SJSA1 (cell line): ENCODE measurements at regions not wholly inside any gene's neighbourhood (a gene's known extent, or its start where the extent isn't known, plus 50 kb on each side); places are given as distances from the start of the nearest gene placed in this dataset.
A peak's percentile ranks its signal among the peaks of the same experiment; 100 is the strongest.

ENCODE experiments used
- DNase-seq, 2 experiments: peaks; one replicate each; pipeline ENCODE4 v3.0.0-alpha.2; 2015 to 2020; ENCODE audit warnings: low spot score in 2 of 2, low read depth in 1 of 2
- H3K27ac ChIP-seq: fragments of 250-450 bp; sonication (Bioruptor Pico); 2 replicates; pipeline ENCODE4 v1.5.1; 2020; ENCODE audit warnings: mild to moderate bottlenecking, moderate library complexity
- H3K27me3 ChIP-seq: fragments of 250-450 bp; sonication (Bioruptor Pico); replicated peaks from 2 replicates; pipeline ENCODE4 v1.5.1; 2020; ENCODE audit warnings: mild to moderate bottlenecking, moderate library complexity
- H3K36me3 ChIP-seq: fragments of 250-450 bp; sonication (Bioruptor Pico); 2 replicates; pipeline ENCODE4 v1.5.1; 2020; ENCODE audit warnings: mild to moderate bottlenecking
- H3K4me1 ChIP-seq: fragments of 250-450 bp; sonication (Bioruptor Pico); replicated peaks from 2 replicates; pipeline ENCODE4 v1.6.1; 2021; ENCODE audit warnings: mild to moderate bottlenecking
- H3K4me3 ChIP-seq: fragments of 250-450 bp; sonication (Bioruptor Pico); 2 replicates; pipeline ENCODE4 v1.5.1; 2020; ENCODE audit warnings: mild to moderate bottlenecking
- H3K9me3 ChIP-seq: fragments of 250-450 bp; sonication (Bioruptor Pico); replicated peaks from 2 replicates; pipeline ENCODE4 v1.5.1; 2020; ENCODE audit warnings: mild to moderate bottlenecking

DNA sequence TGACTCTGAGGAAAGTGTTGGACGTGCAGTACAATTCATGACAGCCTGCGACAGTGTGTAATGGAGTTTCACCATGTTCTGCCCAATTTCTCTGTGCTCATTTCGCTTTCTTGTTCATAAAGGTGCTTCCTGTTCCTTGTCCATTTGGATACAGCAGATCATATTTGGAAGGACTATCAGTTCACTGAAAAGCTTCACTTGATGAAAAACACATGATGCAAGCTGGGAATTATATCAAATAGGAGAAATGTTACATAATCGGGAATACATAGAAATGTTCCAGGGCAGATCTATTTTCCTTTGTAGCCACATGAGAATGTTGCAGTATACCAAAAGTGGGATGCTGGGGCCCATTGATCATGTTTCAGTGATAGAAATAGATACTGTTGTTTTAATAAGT, 266.3 kb upstream of the SLC14A2 start:
- Histone ChIP-seq H3K9me3 (no peaks in the 10 kb centered on the region), H3K27ac (no peak overlapping the region), H3K36me3 (no peaks in the 10 kb centered on the region), H3K27me3 (no peaks in the 10 kb centered on the region), H3K4me3 (no peak overlapping the region), H3K4me1 (no peaks in the 10 kb centered on the region)
- DNase-seq = no peak

DNA sequence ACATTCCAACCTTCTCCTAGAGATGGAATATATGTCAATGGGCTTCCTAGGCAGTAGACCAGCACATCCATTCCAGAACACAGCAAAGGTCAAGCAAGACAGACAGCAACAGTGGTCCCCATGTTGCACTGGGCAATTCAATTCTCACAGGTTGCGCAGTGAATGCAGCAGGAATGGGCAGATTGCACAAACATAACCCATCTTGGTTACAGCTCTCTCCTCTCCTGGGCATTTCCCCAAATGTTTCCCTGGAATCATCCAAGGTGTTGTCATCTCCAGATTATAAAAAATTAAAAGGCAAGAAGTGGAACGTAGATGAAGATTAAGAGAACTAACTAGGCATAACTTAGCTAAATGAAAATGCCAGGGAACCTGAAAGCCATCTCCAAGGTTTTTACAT, 265.8 kb upstream of the SLC14A2 start:
- H3K27me3 ChIP-seq = no peaks in the 10 kb centered on the region
- no peak overlapping the region for H3K27ac ChIP-seq
- no peaks in the 10 kb centered on the region for H3K9me3 ChIP-seq
- no peak overlapping the region for H3K4me3 ChIP-seq
- no peaks in the 10 kb centered on the region for H3K36me3 ChIP-seq
- no peak for DNase-seq
- H3K4me1 ChIP-seq = no peaks in the 10 kb centered on the region

DNA sequence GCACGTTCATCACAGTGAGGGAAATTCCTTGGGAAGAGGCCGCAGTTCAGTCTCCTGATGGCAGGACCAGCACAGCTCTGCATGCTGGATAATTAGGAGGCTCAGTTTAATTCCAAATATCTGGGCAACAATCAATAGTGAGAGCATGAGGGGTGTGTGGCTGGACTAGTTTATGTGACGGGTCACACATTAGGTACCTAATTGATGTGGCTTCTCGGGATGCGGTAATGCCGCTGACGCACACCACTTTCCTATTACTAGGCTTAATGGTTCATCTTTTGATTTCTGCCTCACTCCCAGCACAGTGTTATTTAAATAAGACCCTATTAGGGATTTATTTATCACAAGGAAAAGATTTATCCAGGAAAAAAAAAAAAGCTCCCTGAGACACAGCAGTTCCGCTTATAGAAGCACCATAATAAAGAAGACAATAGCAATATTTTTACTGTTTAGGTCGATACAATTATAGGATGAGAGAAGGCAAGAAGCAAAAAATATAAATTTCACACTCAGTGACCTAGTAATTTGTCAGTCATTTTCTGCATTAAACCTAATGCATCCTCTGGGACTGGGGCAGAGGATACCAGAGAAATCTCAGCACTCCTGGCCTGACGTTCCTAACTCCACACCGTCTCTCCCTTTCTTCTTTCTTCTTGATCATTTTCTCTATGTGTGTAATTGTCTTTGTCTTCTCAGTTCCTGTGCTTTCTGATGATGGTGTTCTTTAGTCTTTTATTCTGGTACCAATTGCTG, 264.7 kb upstream of the SLC14A2 start:
- Histone ChIP-seq H3K27me3 (no peaks in the 10 kb centered on the region), H3K27ac (no peak overlapping the region), H3K4me1 (no peaks in the 10 kb centered on the region), H3K9me3 (no peaks in the 10 kb centered on the region), H3K4me3 (no peak overlapping the region), H3K36me3 (no peaks in the 10 kb centered on the region)
- DNase-seq = no peak

DNA sequence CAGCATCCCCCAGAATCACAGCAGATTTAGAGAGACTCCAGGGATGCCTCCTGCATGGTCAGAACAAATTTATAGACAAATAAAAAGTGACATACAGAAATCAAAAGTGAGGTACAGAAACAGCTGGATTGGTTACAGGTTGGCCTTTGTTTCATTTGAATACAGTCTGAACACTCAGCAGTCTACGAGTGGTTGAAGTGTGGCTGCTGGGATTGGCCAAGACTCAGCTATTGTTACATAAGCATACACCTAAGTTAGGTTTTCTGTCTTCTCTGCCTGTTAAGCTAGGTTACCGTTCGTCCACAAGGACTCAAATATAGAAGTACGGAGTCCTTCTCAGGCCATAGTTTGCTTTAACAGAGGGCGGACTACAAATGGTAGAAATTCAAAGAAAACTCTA, 262.4 kb upstream of the SLC14A2 start:
- Histone ChIP-seq H3K4me1 (no peaks in the 10 kb centered on the region), H3K27ac (no peak overlapping the region), H3K27me3 (no peaks in the 10 kb centered on the region), H3K4me3 (no peak overlapping the region), H3K9me3 (no peaks in the 10 kb centered on the region), H3K36me3 (no peaks in the 10 kb centered on the region)
- DNase-seq = no peak

DNA sequence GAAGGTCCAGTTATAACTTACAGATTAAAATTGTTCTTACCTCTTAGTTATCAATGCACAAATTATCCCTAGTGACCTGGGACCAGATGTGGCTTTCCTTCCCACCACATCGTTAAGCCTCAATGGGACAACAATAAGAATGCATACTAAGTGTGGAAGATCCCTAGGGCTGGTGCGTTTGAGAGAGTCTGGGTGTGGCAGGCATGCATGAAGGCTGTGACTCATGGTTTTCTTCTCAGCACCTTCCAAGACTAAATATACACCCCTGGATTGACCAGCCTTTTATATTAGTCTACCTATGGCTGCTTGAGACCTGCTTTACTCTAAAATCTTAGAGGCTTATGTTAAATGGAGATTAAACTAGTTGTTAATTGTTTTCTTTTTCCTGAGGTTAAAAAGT, 261.7 kb upstream of the SLC14A2 start:
- Histone ChIP-seq H3K36me3 (no peaks in the 10 kb centered on the region), H3K4me3 (no peak overlapping the region), H3K9me3 (no peaks in the 10 kb centered on the region), H3K4me1 (no peaks in the 10 kb centered on the region), H3K27ac (no peak overlapping the region), H3K27me3 (no peaks in the 10 kb centered on the region)
- no peak for DNase-seq

DNA sequence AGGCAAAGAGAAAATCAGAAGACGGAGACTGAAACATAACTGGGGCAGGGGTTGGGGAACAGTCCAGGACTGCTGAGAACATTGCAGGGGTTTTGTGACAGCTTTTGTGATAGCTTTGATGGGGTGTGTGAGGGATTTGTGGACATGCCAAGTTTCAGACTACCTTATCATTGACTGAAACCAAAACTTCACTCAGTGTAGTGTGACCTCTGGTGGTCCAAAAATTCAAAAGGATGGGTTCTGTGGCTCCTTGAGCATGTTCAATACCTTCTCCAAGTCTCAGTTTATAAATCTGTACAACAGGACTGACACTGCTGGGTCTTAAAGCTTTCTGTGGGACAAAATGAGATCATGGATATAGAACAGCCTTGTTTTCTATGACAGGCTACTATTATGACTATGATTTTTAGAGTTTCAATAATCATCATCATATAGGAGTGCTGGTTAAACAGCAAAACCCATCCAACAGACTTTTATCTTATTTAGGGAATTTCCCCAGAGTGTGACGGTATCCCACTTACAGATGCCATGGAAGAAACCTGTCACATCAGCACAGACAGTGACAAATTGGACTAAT, 259.2 kb upstream of the SLC14A2 start:
- Histone ChIP-seq H3K27me3 (no peaks in the 10 kb centered on the region), H3K4me1 (no peaks in the 10 kb centered on the region), H3K4me3 (no peak overlapping the region), H3K27ac (no peak overlapping the region), H3K9me3 (no peaks in the 10 kb centered on the region), H3K36me3 (no peaks in the 10 kb centered on the region)
- no peak for DNase-seq

DNA sequence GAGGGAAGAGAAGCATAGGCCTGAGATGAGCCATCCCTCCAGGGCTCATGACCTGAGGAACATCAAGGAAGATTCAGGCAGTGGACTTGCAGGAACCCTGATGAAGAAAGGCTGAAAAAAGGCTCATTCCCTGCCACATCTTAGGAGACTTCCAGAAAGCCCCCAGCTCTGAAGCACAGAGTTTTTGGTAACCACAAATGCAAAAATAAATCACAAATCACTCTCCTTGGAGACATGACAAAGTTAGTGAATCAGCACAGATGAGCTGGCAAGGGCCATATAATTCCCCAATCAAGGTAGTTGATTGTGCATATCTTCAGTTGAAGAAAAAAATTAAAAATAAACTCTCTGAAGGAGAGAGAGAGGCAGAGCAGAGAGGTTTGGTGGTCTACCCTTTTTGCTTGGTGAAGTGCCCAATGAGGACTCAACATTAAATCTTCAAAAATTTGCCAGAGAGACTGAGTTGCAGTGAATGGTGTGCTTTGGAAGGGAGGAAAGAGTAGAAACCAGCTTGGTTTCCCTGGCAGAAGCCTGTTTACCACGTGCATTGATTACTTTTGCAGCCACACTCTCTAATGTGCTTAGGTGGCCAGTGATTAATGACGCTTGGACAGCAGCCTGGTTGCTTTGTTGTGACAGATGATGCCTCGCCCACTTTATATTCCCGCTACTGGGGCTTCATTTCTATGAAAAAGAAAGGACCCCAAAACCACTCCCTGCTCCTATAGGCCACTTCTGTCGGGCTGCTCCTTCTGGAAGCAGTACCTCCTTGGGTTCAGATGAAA, 257.4 kb upstream of the SLC14A2 start:
- H3K27ac ChIP-seq = no peak overlapping the region
- DNase-seq = no peak
- H3K4me3 ChIP-seq = no peak overlapping the region
- H3K9me3 ChIP-seq = no peaks in the 10 kb centered on the region
- H3K36me3 ChIP-seq = no peaks in the 10 kb centered on the region
- no peaks in the 10 kb centered on the region for H3K4me1 ChIP-seq
- H3K27me3 ChIP-seq = no peaks in the 10 kb centered on the region

DNA sequence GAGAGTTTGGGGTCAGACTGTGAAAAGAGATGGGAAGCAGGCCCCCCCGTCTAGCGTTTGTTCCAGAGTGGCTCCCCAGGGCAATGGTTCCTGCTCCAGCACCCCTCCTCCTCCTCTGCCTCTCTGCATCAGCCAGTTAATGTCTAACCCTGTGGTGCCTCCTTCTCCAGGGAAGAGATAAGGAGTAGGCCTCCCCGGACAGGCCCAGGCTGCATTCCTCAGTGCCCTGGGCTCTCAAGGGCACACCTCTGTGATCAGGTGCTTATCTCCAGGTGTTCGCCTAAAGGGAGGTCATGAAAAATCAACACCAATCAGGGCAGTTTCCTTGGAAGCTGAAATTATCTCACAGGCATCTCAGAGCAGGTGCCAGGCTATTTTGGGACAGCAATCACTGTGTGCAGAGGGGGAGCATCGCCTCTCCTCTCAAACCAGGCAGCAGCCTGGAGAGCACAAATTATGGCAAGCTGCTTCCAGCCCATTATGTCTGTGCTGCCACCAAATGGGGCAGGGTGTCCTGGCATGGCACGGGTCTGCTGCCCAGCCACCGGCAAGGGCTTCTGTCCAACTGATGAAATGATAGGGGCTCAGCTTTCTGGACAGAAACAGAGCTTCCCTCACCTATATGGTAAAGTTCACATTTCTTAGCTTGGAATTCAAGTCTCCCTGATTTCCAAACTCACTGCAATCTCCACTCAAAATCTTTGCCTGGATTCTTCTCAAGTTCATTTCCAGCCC, 255.8 kb upstream of the SLC14A2 start:
- Histone ChIP-seq H3K4me3 (no peak overlapping the region), H3K4me1 (no peaks in the 10 kb centered on the region), H3K36me3 (no peaks in the 10 kb centered on the region), H3K27ac (no peak overlapping the region), H3K27me3 (no peaks in the 10 kb centered on the region), H3K9me3 (no peaks in the 10 kb centered on the region)
- no peak for DNase-seq

DNA sequence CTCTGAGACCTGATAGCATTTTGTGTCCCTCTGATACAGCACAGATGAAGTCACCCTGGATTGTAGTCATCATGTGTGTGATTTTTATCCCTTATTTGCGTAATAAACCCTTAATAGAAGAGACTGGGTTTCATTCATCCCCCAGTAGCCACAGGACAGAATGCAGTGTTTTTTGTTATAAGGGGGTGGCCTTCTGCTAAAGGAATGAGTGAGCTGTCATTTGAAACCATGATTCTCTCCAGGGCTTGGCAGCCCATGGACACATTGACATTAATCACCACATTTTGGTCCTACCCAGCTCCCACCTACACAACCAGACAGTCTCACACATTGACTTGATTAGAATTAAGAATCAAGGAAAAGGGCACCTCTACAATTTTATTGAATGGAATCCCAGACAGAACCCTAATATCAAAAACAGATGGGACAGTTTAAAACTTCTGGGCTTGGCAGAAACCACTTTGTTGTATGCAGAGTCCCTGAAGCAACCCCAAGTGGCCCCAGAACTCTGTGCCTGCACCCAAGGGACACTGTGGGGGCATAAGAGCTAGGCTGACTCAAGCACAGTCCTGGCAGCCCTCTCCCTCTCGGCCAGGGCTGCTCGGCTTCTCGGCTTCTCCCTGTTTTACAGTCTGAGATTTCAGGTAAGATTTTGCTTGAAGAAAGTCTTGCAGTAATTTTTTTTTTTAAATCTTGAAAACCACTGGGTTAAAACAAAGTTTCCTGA, 254.0 kb upstream of the SLC14A2 start:
- no peaks in the 10 kb centered on the region for H3K36me3 ChIP-seq
- peaks cover 4% of the 10 kb centered on the region; the same call in 1 of the 2 replicates for H3K4me1 ChIP-seq
- no peak overlapping the region for H3K27ac ChIP-seq
- no peaks in the 10 kb centered on the region for H3K27me3 ChIP-seq
- no peak overlapping the region for H3K4me3 ChIP-seq
- no peak for DNase-seq
- H3K9me3 ChIP-seq = no peaks in the 10 kb centered on the region

DNA sequence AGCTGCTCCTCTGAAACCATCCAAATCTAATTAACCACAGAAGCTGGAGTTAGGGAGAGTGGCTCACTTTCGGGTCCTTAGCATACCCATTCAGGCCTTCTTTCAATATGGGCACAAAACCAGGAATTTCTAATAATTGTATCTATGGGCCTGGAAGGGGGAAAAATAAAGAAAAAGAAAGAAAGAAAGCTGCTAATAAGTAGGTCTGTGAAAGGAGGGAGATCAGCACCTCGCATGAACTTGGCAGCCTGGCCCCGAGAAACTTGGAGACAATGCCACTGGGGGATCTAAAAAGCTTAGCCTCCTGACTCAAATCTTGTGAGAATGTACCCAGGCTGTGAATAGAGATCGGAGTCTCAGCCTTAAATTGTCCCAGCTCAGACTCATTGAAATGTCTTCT, 252.1 kb upstream of the SLC14A2 start:
- Histone ChIP-seq H3K27ac (no peak overlapping the region), H3K9me3 (no peaks in the 10 kb centered on the region), H3K36me3 (no peaks in the 10 kb centered on the region), H3K4me1 (peaks cover 6% of the 10 kb centered on the region; the same call in 1 of the 2 replicates), H3K27me3 (no peaks in the 10 kb centered on the region), H3K4me3 (no peak overlapping the region)
- no peak for DNase-seq

DNA sequence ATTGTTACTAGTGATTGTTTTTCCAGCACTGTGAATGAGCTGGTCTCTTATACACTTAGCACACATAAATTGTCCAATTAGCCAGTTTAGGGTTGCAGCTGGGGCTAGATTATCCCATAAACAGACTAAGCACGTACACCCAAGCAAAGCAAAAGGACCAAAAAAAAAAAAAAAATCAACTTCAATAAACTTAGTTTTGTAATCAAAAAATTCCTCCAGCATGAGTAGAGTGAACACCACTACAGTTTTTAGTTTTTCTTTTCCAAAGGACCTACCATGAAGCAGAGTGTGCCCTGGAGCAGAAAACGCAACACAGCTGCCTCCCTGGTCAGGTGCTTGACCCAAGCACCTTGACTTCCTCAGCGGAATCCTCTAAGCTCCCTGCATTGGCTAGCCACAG, 249.4 kb upstream of the SLC14A2 start:
- Histone ChIP-seq H3K27me3 (no peaks in the 10 kb centered on the region), H3K4me3 (no peak overlapping the region), H3K9me3 (no peaks in the 10 kb centered on the region), H3K4me1 (peaks cover 6% of the 10 kb centered on the region; the same call in 1 of the 2 replicates), H3K27ac (no peak overlapping the region), H3K36me3 (no peaks in the 10 kb centered on the region)
- DNase-seq = peak in 1 of 2 experiments; percentile 9

DNA sequence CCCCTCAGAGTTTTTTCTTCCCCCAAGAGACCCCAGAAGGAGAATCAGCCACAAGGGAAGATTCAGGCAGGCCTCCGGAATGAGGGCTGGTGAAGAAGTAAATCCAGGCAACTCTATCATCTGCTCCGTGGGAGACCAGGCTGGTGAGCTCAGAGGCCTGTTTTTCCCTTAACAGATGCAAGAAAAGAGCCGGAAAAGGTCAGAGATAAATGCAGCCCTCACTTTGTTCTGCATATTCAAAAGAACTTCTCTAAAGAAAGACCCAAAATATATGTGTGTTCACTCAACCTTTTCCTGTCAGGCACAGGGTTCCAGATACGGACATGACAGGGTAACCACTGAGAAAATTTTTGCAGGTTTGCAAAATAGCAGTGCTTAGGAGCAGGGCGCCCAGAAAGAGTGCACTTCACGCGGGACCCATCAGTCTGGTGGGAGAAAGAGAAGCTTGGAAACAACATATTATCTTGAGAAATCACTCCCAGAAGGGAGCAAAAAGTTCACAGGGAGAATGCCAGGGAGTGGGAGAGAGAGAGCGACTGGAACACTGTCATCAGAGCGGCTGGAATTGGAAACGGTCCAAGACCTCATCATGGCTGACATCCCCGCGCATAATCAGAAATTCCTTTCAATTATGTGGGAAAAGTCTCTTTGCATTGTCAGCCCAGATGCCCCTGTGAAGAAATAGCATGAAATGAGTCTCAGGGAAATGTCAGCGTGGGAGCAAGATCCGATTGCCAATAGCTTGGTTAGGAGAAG, 244.8 kb upstream of the SLC14A2 start:
- H3K27me3 ChIP-seq = no peaks in the 10 kb centered on the region
- no peak for DNase-seq
- no peaks in the 10 kb centered on the region for H3K36me3 ChIP-seq
- H3K4me3 ChIP-seq = no peak overlapping the region
- H3K9me3 ChIP-seq = no peaks in the 10 kb centered on the region
- H3K27ac ChIP-seq = no peak overlapping the region
- peaks cover 13% of the 10 kb centered on the region for H3K4me1 ChIP-seq
